ENCODE measurements at regions not wholly inside any gene's neighbourhood (a gene's known extent, or its start where the extent isn't known, plus 50 kb on each side); places are given as distances from the start of the nearest gene placed in this dataset.
"Not testable (repeated sequence)": the region's sequence is repeated elsewhere in the genome, so short reads cannot be mapped to it uniquely, and the experiment has no call there.

- no peak overlapping the region for H3K4me3 Mint-ChIP-seq
- ATAC-seq (ENCODE audit: poor library complexity): no peak
- TF ChIP-seq CTCF (IDR thresholded peaks at IDR 0.05): no peak
- H3K36me3 ChIP-seq (ENCODE audit: insufficient read depth, low read length): no peaks in the 10 kb centered on the region
- no peak overlapping the region for H3K27ac ChIP-seq (ENCODE audit: low read depth in 1 of 2, low read length in 2 of 2)
- CTCF ChIA-PET: no interaction called here
- intact Hi-C loops (cut with DNase I, micrococcal nuclease): no loop called here
- H3K36me3 Mint-ChIP-seq (ENCODE audit: low read depth): no peaks in the 10 kb centered on the region
- DNase-seq: no peak
- H3K4me1 Mint-ChIP-seq (ENCODE audit: low read depth): no peaks in the 10 kb centered on the region
- H3K27me3 Mint-ChIP-seq: no peaks in the 10 kb centered on the region
- no peak overlapping the region for H3K27ac Mint-ChIP-seq
- no peaks in the 10 kb centered on the region for H3K27me3 ChIP-seq (ENCODE audit: control insufficient read depth in 1 of 2, insufficient read depth in 2 of 2, low read length in 2 of 2)
- H3K4me1 ChIP-seq (ENCODE audit: insufficient read depth, low read length): no peaks in the 10 kb centered on the region
- H3K4me3 ChIP-seq (ENCODE audit: low read length): no peak overlapping the region
- peaks cover 5% of the 10 kb centered on the region for H3K9me3 Mint-ChIP-seq
- no peaks in the 10 kb centered on the region for H3K9me3 ChIP-seq (ENCODE audit: control insufficient read depth in 1 of 2, insufficient read depth in 1 of 2, low read length in 2 of 2)
- POLR2A ChIA-PET: no interaction called here
Measured at GRCh38 chr2:17223211-17223610, 295.0 kb downstream of the RAD51AP2 start.

- peaks cover 0 to 4% of the 10 kb centered on the region in 2 experiments for H3K9me3 ChIP-seq (ENCODE audit: control insufficient read depth in 1 of 2, insufficient read depth in 1 of 2, low read length in 2 of 2)
- H3K4me3 Mint-ChIP-seq: no peak overlapping the region
- H3K27me3 Mint-ChIP-seq: no peaks in the 10 kb centered on the region
- H3K9me3 Mint-ChIP-seq: peaks cover 4% of the 10 kb centered on the region
- H3K4me3 ChIP-seq (ENCODE audit: low read length): no peak overlapping the region
- H3K4me1 Mint-ChIP-seq (ENCODE audit: low read depth): no peaks in the 10 kb centered on the region
- no peaks in the 10 kb centered on the region for H3K36me3 ChIP-seq (ENCODE audit: insufficient read depth, low read length)
- H3K27ac Mint-ChIP-seq: no peak overlapping the region
- DNase-seq (no peak), ATAC-seq (ENCODE audit: poor library complexity) (no peak)
- POLR2A ChIA-PET: no interaction called here
- no peak overlapping the region for H3K27ac ChIP-seq (ENCODE audit: low read depth in 1 of 2, low read length in 2 of 2)
- no peaks in the 10 kb centered on the region for H3K27me3 ChIP-seq (ENCODE audit: control insufficient read depth in 1 of 2, insufficient read depth in 2 of 2, low read length in 2 of 2)
- no peaks in the 10 kb centered on the region for H3K36me3 Mint-ChIP-seq (ENCODE audit: low read depth)
- no peak for TF ChIP-seq CTCF (IDR thresholded peaks at IDR 0.05)
- intact Hi-C loops (cut with DNase I, micrococcal nuclease): no loop called here
- no peaks in the 10 kb centered on the region for H3K4me1 ChIP-seq (ENCODE audit: insufficient read depth, low read length)
- CTCF ChIA-PET: no interaction called here
Measured at GRCh38 chr2:17208511-17208910, 309.7 kb downstream of the RAD51AP2 start.

GRCh38 chr2:17206771-17207170 lies 311.5 kb downstream of the RAD51AP2 start:
- H3K36me3 Mint-ChIP-seq (ENCODE audit: low read depth): no peaks in the 10 kb centered on the region

GRCh38 chr2:17204214-17204613 lies 314.0 kb downstream of the RAD51AP2 start:
- H3K27me3 Mint-ChIP-seq; CTCF ChIA-PET; ATAC-seq (ENCODE audit: poor library complexity); intact Hi-C loops (cut with DNase I, micrococcal nuclease); H3K4me3 Mint-ChIP-seq; H3K4me3 ChIP-seq (ENCODE audit: low read length); H3K9me3 Mint-ChIP-seq; H3K27ac ChIP-seq (ENCODE audit: low read depth in 1 of 2, low read length in 2 of 2); H3K4me1 Mint-ChIP-seq (ENCODE audit: low read depth); H3K36me3 Mint-ChIP-seq (ENCODE audit: low read depth); DNase-seq; H3K36me3 ChIP-seq (ENCODE audit: insufficient read depth, low read length); POLR2A ChIA-PET; H3K27ac Mint-ChIP-seq; H3K4me1 ChIP-seq (ENCODE audit: insufficient read depth, low read length); H3K9me3 ChIP-seq (ENCODE audit: control insufficient read depth in 1 of 2, insufficient read depth in 1 of 2, low read length in 2 of 2); H3K27me3 ChIP-seq (ENCODE audit: control insufficient read depth in 1 of 2, insufficient read depth in 2 of 2, low read length in 2 of 2): not testable (repeated sequence)

More at GRCh38 chr2:17206771-17207170, 311.5 kb downstream of the RAD51AP2 start:
- Histone ChIP-seq H3K27me3 (ENCODE audit: control insufficient read depth in 1 of 2, insufficient read depth in 2 of 2, low read length in 2 of 2) (no peaks in the 10 kb centered on the region), H3K36me3 (ENCODE audit: insufficient read depth, low read length) (no peaks in the 10 kb centered on the region), H3K4me3 (ENCODE audit: low read length) (no peak overlapping the region), H3K4me1 (ENCODE audit: insufficient read depth, low read length) (no peaks in the 10 kb centered on the region), H3K9me3 (ENCODE audit: control insufficient read depth in 1 of 2, insufficient read depth in 1 of 2, low read length in 2 of 2) (peaks cover 0 to 4% of the 10 kb centered on the region in 2 experiments), H3K27ac (ENCODE audit: low read depth in 1 of 2, low read length in 2 of 2) (no peak overlapping the region)
- Mint-ChIP-seq H3K27me3 (no peaks in the 10 kb centered on the region), H3K9me3 (peaks cover 4% of the 10 kb centered on the region), H3K4me1 (ENCODE audit: low read depth) (no peaks in the 10 kb centered on the region), H3K27ac (no peak overlapping the region), H3K4me3 (no peak overlapping the region)
- no peak for ATAC-seq (ENCODE audit: poor library complexity)
- CTCF ChIA-PET: no interaction called here
- no peak for DNase-seq
- TF ChIP-seq CTCF (IDR thresholded peaks at IDR 0.05): no peak
- intact Hi-C loops (cut with DNase I, micrococcal nuclease): no loop called here
- POLR2A ChIA-PET: no interaction called here

- H3K27ac Mint-ChIP-seq; H3K36me3 Mint-ChIP-seq (ENCODE audit: low read depth); ATAC-seq (ENCODE audit: poor library complexity); H3K27ac ChIP-seq (ENCODE audit: low read depth in 1 of 2, low read length in 2 of 2); POLR2A ChIA-PET; H3K4me3 Mint-ChIP-seq; DNase-seq; H3K36me3 ChIP-seq (ENCODE audit: insufficient read depth, low read length); CTCF ChIA-PET; H3K9me3 Mint-ChIP-seq; H3K27me3 ChIP-seq (ENCODE audit: control insufficient read depth in 1 of 2, insufficient read depth in 2 of 2, low read length in 2 of 2); intact Hi-C loops (cut with DNase I, micrococcal nuclease); H3K9me3 ChIP-seq (ENCODE audit: control insufficient read depth in 1 of 2, insufficient read depth in 1 of 2, low read length in 2 of 2); H3K4me3 ChIP-seq (ENCODE audit: low read length); H3K4me1 Mint-ChIP-seq (ENCODE audit: low read depth); H3K4me1 ChIP-seq (ENCODE audit: insufficient read depth, low read length); H3K27me3 Mint-ChIP-seq: not testable (repeated sequence)
Measured at GRCh38 chr2:17202628-17203027, 315.6 kb downstream of the RAD51AP2 start.
